GM12892 (cell line): ENCODE measurements at regions not wholly inside any gene's neighbourhood (a gene's known extent, or its start where the extent isn't known, plus 50 kb on each side); places are given as distances from the start of the nearest gene placed in this dataset.

Experiments used
- POLR2A ChIP-seq: IDR thresholded peaks from 2 replicates; pipeline ENCODE4 v1.6.1; 2011; ENCODE audit warnings: low read depth, low read length, control low read depth
- POLR2AphosphoS5 ChIP-seq: IDR thresholded peaks from 2 replicates; pipeline ENCODE4 v1.6.1; 2011; ENCODE audit warnings: low read depth, low read length, control low read depth
- TAF1 ChIP-seq: IDR thresholded peaks from 2 replicates; pipeline ENCODE4 v1.6.1; 2011; ENCODE audit warnings: low read depth, mild to moderate bottlenecking, control low read depth, low read length, borderline replicate concordance

DNA sequence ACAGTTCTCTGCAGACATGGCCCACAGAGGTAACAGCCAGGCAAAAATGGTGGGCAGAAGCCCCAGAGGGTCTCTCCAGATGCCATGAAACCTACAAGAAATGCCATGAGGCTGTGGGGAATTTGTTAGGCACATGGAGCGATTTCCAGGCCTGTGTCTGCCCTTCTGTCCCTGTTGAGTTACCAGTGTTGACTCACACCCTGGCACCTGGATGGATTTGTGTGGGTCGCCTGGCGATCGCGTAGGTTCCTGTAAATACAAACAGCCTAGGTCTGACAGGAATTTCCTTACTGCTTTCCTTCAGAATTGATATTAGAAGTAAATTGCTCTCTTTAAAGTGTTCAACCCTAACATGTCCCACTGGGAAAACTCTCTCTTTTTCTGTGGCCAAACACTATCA lies 164.9 kb upstream of the EEPD1 start:
- TF ChIP-seq POLR2AphosphoS5 (no peak), POLR2A (no peak), TAF1 (no peak)
